ENCODE measurements at regions not wholly inside any gene's neighbourhood (a gene's known extent, or its start where the extent isn't known, plus 50 kb on each side); places are given as distances from the start of the nearest gene placed in this dataset.

GRCh38 chr5:2271316-2271715 lies 388.6 kb upstream of the IRX4 start:
- peak in 1 of 2 donors; percentile 72 for DNase-seq (ENCODE audit: low spot score in 2 of 2)
- no peak for TF ChIP-seq POLR2A (IDR thresholded peaks at IDR 0.05)
- TF ChIP-seq, protein P1, sequence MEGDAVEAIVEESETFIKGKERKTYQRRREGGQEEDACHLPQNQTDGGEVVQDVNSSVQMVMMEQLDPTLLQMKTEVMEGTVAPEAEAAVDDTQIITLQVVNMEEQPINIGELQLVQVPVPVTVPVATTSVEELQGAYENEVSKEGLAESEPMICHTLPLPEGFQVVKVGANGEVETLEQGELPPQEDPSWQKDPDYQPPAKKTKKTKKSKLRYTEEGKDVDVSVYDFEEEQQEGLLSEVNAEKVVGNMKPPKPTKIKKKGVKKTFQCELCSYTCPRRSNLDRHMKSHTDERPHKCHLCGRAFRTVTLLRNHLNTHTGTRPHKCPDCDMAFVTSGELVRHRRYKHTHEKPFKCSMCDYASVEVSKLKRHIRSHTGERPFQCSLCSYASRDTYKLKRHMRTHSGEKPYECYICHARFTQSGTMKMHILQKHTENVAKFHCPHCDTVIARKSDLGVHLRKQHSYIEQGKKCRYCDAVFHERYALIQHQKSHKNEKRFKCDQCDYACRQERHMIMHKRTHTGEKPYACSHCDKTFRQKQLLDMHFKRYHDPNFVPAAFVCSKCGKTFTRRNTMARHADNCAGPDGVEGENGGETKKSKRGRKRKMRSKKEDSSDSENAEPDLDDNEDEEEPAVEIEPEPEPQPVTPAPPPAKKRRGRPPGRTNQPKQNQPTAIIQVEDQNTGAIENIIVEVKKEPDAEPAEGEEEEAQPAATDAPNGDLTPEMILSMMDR (IDR thresholded peaks at IDR 0.05): no peak
- WGBS, 2 donors: 81% methylated on average over 8 of the region's 8 CpGs
- intact Hi-C loops (cut with DNase I; ENCODE audit: low total_unique reads): no loop called here
- no peak overlapping the region for H3K4me3 ChIP-seq (ENCODE audit: low read depth, poor library complexity, severe bottlenecking)

- intact Hi-C loops (cut with DNase I; ENCODE audit: low total_unique reads): no loop called here
- TF ChIP-seq, protein P1 (IDR thresholded peaks at IDR 0.05): no peak
- TF ChIP-seq POLR2A (IDR thresholded peaks at IDR 0.05): no peak
- DNase-seq (ENCODE audit: low spot score in 2 of 2): peak in 1 of 2 donors; percentile 52
- H3K4me3 ChIP-seq (ENCODE audit: low read depth, poor library complexity, severe bottlenecking): no peak overlapping the region
- WGBS, 2 donors: 82 to 83% methylated on average over 11 of the region's 11 CpGs
Observed at GRCh38 chr5:2270467-2270866, 387.7 kb upstream of the IRX4 start.

- H3K4me3 ChIP-seq (ENCODE audit: low read depth, poor library complexity, severe bottlenecking): no peak overlapping the region
- TF ChIP-seq, protein P1 (IDR thresholded peaks at IDR 0.05): no peak
- no peak for TF ChIP-seq POLR2A (IDR thresholded peaks at IDR 0.05)
- peak in 1 of 2 donors; percentile 39 for DNase-seq (ENCODE audit: low spot score in 2 of 2)
- intact Hi-C loops (cut with DNase I; ENCODE audit: low total_unique reads): no loop called here
- 89 to 93% methylated on average over 5 of the region's 5 CpGs for WGBS, 2 donors
Observed at GRCh38 chr5:2269656-2270055, 386.9 kb upstream of the IRX4 start.

GRCh38 chr5:2267991-2268390 lies 385.3 kb upstream of the IRX4 start:
- 93 to 94% methylated on average over 13 of the region's 13 CpGs for WGBS, 2 donors
- peak in 1 of 2 donors; percentile 36 for DNase-seq (ENCODE audit: low spot score in 2 of 2)

DNA sequence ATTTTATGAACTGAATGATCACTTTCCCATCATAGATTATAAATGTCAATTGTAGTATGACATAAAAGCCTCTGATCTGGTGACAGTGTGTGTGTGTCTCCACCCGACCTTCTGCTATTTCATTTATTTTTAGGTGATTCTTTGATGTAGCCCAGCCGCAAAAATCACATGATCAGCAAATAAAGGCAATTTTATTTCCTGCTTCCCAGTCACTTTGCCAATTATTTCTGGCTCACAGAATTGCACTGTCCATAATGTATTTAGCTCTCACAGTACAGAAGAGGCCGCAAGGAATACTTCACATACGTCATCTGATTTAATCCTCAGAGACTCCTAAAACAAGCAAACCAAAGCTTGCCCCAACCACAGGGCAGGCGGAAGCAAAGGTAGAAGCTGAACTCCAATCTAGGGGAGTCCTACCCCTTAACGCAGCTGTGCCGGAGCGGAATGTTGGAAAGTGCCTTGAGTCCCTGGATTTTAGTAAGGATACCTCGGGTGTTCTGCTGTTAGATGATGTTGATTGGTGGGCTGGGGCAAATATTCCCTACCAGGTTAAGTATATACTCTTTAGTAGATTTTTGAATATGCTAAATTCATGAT lies 384.0 kb upstream of the IRX4 start:
- peak in 1 of 2 donors; percentile 76 for DNase-seq (ENCODE audit: low spot score in 2 of 2)
- TF ChIP-seq POLR2A (IDR thresholded peaks at IDR 0.05): no peak
- TF ChIP-seq, protein P1 (IDR thresholded peaks at IDR 0.05): no peak
- 71 to 79% methylated on average over 9 of the region's 9 CpGs for WGBS, 2 donors
- no peak overlapping the region for H3K4me3 ChIP-seq (ENCODE audit: low read depth, poor library complexity, severe bottlenecking)
- intact Hi-C loops (cut with DNase I; ENCODE audit: low total_unique reads): no loop called here

More at GRCh38 chr5:2267991-2268390, 385.3 kb upstream of the IRX4 start:
- no peak for TF ChIP-seq POLR2A (IDR thresholded peaks at IDR 0.05)
- TF ChIP-seq, protein P1 (IDR thresholded peaks at IDR 0.05): no peak
- intact Hi-C loops (cut with DNase I; ENCODE audit: low total_unique reads): no loop called here
- no peak overlapping the region for H3K4me3 ChIP-seq (ENCODE audit: low read depth, poor library complexity, severe bottlenecking)

DNA sequence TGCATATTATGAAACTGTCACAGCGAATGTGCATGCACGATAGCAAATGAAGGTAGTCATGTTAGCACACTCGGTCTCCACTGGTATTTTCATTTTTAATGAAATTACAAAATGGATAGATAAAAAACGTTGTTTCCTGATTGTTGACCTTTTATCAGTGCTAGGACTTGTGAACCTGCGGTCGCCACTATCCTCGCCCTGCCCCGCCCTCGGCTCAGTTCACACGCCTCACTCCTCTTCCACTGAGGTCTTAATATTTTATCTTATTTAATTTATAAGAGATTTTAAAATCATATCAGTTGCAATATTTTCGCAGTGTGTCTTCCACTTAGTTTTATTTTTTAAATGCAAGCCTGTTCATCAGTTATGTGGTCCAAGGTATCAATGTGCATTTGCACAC lies 382.6 kb upstream of the IRX4 start:
- intact Hi-C loops (cut with DNase I; ENCODE audit: low total_unique reads): no loop called here
- 86 to 90% methylated on average over 11 of the region's 11 CpGs for WGBS, 2 donors
- TF ChIP-seq, protein P1 (IDR thresholded peaks at IDR 0.05): no peak
- no peak for TF ChIP-seq POLR2A (IDR thresholded peaks at IDR 0.05)
- H3K4me3 ChIP-seq (ENCODE audit: low read depth, poor library complexity, severe bottlenecking): no peak overlapping the region
- DNase-seq (ENCODE audit: low spot score in 2 of 2): peak in 1 of 2 donors; percentile 40

Data from lower leg skin (tissue), 4 donors.